Cerebellar cortex (tissue), 1 donor: ENCODE measurements at regions not wholly inside any gene's neighbourhood (a gene's known extent, or its start where the extent isn't known, plus 50 kb on each side); places are given as distances from the start of the nearest gene placed in this dataset.
A peak's percentile ranks its signal among the peaks of the same experiment; 100 is the strongest.
"Not testable (repeated sequence)": the region's sequence is repeated elsewhere in the genome, so short reads cannot be mapped to it uniquely, and the experiment has no call there.

Experiments used
- DNase-seq: peaks from one replicate; pipeline ENCODE4 v3.0.0-alpha.2; 2015; ENCODE audit warnings: low spot score

DNA sequence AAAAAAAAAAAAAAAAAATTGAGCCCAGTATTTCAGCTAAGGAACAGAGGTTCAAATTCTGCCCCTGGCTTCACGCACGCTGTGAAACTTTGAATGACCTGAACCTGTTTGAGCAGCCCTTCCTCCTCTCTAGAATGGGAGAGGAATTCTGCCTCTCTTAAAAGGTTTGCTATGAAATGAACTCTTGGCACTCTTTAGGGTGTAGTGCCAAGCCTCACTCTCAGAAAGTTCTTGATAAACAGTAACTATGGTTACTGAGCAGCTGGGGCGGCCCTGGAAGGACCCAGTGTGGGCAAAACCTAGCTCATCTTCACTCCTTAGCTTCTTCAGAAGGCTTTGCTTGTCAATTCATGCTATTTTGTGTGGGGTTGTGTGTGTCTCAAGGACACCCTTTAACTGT, 73.7 kb downstream of the GEMIN8 start:
- no peak for DNase-seq

DNA sequence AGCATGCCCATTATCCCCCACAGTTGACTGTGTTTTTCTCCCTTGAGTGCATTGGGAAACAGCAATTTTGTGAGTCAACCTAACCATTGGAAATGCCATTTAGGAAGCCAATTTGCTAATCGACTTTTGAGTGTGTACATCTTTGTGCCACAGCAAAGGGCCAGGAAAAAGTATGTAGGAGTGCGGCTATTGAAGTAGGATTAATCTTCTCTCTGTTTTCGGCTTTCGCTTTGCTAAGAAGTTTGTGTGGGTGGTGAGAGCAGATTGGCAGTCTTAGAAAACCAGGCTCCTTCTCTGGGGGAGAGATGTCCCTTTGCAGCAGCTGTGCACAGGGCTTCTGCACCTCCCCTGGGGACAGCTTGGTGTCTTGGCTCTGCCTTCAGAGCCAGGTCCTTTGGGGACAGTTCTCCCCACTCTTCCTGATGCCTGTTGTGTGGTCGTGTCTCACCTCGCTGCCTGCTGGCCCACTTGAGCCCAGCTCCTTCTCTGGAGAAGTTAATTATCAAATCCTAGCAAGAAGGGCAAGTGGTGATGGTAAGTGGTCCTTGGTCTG, 74.5 kb downstream of the GEMIN8 start:
- no peak for DNase-seq

DNA sequence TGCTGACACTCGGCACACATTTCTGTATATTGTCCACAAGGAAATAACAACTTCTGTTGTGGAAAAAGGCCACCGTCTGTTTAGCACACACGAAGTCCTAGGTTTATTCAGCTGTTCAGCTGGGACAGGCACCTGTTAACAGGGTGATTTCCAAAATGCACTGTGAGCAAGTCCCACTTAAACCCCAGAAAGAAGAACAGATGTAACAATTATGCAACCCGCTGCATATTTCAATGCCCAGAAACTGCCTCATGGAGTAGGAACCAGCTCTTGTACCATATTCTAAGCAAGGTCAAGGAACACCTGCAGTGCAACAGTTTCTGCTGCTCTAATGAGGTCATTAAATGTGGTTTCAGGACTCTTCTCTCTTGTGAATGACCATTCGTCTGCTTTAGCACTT, 77.1 kb downstream of the GEMIN8 start:
- no peak for DNase-seq

DNA sequence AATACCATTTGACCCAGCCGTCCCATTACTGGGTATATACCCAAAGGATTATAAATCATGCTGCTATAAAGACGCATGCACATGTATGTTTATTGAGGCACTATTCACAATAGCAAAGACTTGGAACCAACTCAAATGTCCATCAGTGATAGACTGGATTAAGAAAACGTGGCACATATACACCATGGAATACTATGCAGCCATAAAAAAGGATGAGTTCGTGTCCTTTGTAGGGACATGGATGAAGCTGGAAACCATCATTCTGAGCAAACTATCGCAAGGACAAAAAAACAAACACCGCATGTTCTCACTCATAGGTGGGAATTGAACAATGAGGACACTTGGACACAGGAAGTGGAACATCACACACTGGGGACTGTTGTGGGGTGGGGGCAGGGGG, 83.5 kb downstream of the GEMIN8 start:
- not testable (repeated sequence) for DNase-seq

DNA sequence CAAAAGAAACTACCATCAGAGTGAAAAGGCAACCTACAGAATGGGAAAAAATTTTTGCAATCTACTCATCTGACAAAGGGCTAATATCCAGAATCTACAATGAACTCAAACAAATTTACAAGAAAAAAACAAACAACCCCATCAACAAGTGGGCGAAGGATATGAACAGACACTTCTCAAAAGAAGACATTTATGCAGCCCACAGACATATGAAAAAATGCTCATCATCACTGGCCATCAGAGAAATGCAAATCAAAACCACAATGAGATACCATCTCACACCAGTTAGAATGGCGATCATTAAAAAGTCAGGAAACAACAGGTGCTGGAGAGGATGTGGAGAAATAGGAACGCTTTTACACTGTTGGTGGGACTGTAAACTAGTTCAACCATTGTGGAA, 83.9 kb downstream of the GEMIN8 start:
- DNase-seq, result not testable (repeated sequence)

DNA sequence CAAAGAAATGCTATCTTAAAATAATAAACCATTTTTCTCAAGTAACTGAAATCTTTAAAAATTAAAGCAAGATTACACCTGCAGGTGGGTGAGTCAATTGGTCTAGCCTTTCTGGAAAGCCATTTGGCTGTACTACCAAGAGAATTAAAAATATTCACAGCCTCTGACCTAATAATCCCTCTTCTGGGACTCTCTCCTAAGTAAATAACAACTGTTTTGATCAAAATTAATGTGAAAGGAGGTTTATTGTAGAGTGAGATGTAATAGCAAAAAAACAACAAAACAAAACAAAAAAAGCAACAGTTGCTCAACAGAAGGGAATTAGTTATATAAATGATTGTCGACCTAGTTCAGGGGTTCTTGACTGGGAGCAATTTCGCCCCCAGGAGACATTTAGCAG, 89.0 kb downstream of the GEMIN8 start:
- DNase-seq, result peak; percentile 36

DNA sequence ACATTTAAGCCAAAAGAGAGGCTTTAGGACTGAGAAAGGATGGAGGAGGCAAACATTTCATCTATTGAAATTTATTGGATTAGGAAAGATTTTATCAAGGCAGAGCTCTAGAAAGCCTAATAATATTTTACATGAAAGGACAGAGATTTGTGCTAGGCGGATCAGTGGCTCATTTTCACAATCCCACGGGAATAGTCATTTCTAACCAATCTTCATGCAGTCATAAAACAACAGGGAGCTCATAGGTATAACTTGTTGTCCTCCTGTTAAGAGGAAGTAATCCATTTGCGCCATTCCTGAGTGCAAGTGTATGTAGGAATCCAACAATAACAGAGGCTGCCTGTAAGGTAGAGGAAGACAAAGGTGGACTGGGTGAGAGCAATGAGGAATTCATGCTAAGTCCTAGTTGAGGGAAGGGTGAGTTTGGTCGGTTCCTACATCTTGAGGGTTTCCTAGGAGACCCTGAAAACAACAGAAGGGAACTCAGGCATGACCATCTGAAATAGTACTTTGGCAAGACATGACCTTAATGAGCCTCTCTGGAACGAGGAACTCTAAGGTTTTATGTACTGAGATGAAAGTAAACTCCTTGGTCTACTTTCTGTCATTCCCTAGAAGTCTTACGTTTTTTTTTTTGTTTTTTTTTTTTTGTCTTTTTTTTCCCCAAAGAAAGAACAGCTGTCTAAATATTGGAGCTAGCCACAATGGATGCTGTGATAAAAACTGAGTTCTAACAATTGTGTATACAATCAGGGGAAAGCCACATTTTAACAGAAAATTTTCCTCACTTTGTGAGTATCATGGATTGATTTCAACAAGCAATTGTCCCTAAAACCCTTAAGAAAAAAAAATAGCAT, 89.7 kb downstream of the GEMIN8 start:
- peak; percentile 85 for DNase-seq

DNA sequence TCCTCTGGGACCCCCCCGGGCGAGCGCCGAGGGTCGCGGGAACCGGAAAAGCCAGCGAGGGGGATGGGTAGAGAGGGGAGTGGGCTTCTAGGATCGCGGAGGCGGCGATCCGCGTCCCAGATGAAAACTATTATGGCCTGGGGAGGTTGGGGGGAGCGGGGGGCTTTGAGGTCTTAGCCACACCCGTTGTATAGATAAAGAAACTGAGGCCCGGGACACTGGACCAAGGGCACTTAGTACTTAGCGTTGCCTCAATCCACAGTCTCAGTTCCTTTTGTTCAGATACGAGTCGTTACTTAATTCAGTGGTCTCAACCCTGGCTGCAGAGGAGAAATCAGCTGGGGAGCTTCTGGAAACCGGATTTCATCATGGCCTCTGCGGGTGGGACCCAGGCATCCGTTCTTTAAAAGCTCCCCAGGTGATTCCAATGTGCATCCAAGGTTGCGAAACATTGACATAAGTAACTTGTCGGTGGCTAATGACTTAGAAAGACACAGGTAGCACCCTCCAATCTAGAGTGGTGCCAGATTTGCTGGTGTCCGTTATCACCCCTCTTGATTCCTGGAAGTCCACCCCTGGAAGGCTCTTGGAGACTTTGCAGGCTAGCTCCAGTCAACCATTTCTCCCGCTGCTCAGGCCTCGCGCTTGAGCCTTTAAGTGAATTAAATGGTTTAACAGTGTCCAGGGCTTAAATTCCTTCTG, 90.7 kb downstream of the GEMIN8 start:
- DNase-seq, result peak; percentile 88

DNA sequence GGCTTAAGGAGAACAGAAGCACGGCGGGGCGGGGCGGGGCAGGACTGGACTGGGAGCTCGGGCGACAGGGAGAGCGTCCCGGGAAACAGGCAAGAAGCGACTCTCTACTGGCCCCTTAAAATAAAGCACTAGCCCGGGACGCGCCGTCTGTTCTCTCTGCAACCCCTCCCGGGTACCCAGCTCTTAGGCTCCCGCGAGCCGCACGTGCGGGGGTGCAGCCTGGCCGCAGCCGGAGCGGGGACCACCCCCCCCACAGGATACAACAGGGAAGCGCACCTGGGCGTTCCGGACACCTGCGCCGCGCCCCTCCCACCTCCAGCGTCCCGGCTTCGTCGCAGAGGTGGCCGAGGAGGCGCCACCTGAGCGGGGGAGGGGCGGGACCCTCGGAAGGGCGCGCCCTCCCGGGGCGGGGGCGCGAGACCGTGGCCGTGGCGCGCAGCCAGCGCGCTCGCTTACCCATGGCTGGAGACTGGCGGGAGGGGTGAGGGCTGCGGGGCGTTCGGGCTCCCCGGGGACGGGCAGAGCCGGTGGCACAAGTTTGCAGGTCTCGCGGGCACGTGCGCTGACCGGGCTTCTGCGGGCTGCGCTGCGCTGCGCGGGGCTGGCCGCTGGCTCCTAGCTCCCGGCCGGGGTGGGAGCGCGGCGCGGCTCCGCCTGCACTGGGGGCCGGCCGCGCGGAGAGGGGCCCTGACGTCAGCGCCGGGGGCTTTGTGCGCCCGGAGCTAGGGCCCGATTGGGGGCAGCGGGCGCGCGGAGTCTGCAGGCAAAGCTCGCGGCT, 91.5 kb downstream of the GEMIN8 start:
- DNase-seq, result peak; percentile 23

DNA sequence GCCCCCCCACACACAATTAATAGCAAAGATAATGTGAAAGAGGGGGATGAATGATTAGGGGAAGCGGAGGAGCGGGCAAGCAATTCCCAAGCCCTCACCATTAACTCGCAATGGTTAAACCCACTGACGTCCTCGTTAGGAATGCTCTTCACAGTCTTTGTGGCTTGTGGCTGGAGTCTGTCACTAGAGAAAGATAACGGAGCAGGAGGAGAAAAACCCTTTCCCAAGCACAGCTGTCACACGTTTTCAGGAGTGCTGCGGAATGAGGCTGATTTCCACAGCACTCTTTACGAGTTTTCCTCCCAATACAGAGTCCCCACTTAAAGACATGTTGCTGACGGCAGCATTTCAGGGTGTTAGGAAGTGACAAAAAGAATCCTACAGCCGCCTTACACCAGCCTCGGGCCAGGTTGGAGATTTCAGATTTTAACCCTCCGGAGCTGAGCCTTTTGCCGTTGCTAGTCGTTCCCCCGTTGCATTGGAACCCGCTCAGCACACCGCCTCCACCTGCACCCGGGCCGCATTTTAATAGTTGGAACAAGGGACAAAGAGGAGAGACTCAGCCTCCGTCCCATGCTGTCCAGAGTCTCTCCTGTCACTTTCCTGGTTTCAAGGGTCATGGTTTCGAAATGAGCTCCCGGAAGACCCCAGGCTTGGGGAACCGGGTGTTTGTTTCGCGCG, 92.2 kb downstream of the GEMIN8 start:
- peak; percentile 35 for DNase-seq

DNA sequence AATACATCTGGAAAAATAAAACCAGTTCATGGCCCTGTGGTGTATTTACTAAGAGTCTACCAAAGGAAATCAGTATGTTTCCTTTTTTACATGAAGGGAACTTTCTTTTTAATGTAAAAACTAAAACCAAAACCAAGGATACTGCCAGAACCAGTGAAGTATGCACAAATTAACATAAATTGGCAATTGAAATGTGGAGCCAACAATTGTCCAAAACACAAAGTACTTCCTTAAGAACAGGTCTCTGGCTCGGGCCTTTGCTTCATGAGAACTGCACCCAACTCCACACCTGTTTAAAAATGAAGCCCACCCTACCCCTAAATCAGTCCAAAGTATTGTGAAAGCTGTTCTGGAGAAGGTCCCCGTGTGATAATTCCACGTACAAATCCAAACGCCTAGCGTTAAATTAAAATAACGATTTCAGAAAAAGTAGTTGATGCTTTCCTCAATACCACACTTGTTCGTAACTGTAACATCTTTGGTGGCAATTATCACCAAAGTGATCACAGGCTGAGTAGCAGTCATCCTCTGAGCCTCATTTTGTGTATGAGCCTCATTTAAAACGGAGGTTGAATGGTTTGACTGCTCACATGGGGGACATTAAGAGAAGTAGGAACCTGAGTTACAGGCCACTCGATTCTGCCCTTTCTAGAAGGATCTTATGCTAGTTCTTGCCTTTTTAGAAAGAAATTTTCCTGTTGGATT, 93.0 kb downstream of the GEMIN8 start:
- DNase-seq, result no peak

DNA sequence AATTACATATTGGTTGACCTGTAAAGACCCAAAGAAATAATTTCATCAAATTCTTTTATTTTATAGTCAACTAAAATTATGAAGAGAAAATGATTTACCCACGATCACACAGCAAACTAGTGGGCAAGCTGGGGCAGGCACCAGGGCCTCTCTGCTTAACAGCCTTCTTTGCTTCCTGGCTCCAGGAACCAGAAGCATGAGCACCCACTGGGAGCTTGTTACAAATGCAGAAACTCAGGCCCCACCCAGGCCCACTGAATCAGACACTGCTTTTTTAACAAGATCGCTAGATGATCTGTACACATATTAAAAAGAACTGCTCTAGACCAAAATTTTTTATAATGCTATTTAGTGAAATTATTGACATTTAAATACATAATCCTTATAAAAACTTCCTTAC, 95.0 kb downstream of the GEMIN8 start:
- DNase-seq, result no peak

DNA sequence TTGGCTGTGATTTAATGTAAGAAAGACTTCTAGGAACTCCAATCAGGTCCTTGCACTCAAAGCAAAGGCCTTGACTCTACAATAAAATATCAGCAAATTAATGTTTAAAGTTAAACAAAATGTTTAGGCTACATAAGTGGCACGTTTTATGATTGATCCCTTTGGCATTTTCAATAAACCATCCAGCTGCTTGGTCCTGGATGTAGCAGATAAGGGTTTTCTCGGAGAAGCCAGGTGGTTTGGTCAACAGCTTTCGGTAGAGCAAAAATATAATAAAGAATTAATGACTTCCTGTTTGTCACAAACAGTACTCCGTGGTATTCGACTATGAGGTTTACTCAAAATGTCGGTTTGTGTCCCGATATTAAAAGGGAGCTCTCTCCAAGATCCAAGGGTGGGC, 95.8 kb downstream of the GEMIN8 start:
- DNase-seq, result no peak

DNA sequence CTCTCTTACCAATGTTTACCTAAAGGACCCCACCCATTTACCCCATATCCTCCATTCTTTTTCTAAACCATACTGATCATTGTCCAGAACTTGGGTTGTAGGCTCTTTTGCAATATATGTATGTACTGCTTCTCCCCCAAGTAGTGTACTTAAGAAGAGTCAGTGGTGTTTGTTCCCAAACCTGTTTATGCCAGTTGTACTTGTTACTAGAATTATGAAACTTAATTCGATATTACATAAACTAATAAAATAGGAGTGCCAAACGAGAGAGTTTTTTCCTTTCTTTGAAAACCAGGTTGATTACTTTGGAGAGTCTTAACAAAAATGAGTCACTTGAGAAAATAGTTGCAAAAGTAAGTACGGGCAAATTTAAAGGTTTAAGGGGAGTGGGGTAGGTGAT, 96.3 kb downstream of the GEMIN8 start:
- DNase-seq, result no peak

DNA sequence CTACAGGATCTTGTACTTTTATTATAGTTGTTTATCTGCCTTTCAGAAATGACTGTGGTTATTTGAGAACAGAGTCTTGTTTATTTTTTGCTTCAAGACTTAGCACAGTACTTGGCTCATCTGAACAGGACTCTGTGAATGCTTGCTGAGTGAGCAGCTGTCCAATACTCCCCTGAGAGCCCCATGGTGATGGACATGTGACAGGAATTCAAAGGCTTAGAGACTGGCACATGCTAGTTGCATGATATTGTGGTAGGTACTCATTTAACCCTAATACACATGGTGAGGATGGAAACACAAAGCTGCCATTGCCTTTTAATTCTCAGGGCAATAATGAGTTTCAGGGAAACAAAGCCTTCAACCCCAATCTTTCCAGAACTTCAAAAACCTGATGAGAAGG, 97.3 kb downstream of the GEMIN8 start:
- DNase-seq, result peak; percentile 42

DNA sequence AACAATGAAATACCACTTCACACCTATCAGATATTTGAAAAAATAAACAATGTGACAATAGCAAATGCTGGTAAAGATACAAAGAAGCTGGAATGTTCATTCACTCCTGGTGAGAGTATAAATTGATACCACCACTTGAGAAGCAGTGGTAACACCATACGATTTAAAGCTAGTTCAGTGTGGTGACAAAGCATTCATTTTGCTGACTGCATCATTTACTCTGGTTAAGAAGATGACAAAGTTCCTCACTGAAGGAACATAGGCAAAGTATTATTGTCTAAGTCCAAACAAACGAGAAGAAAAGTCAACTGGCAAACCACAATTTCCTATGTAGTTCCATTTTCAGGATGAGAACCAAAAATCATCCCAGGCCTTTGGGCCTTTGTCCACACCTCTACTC, 102.5 kb downstream of the GEMIN8 start:
- no peak for DNase-seq

DNA sequence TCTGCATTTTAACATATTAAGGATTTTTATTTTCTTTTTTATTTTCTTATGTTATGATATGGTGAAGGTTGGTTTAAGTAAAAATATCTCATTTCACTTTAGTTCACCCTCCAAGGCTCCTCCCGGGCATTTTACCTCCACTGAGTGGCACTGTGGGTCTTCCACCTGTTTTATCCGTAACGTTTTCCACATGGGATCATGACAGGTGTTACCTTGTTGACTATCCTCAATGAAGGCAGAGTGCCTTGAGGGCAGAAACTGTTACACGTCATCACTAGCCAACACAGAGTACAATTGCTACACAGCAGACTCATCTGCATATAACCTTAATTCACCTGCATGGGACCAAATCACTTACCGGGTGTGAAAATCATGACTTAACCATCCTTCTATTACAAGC, 105.8 kb downstream of the GEMIN8 start:
- DNase-seq, result no peak

DNA sequence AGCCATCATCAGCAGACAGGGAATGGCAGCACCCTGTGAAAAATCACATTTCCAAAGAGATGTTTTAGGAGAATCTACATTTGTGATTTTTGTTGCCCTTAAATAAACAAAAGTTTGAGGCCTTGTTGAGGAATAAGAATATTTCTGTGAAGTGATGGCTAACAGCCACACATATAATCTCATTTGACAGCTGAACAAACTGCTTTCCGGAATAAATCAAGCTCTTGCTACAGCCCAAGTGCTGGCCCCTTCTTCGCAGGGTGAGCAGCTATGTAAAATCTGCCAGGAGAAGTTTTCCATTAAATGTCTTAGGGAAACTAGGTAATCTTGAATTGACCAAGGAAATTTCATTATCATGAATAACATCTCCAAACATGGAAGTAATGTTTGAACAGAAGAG, 106.4 kb upstream of the GPM6B start:
- DNase-seq, result no peak

DNA sequence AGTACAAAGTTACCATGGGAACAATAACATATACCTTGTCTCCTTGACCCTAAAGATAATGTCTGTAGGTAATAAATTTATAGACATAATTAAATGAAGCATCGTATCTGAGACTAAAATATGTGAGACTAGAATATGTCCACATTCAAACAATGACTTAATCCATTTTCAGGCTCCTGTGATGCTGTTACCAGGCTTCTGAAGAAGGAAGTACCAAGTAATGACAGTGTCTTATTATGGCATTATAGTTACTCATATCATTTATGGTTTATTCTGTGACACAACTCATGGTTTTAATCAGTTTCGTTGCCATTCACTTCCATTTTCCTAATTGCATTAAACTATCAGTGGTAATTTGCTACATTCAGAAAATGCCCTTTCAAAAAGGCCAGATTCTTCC, 100.6 kb upstream of the GPM6B start:
- DNase-seq, result no peak

DNA sequence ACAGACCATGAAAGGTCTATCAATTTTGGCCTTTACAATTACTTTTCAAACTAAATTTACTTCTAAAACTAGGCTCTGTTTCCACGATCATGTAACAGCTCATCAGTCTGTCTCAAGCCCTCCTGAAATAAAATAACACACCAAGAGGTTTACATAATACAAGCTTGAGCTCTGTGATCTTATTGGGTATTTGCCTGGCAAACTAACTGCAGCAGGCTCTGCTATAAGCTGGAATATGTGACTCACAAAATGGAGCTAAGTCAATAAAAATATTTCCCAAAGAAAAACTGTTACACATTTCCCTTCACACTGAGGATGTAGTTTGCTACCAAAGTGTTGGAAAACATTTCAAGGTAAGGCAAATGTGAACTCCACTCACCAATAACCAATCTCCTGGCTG, 94.7 kb upstream of the GPM6B start:
- no peak for DNase-seq

DNA sequence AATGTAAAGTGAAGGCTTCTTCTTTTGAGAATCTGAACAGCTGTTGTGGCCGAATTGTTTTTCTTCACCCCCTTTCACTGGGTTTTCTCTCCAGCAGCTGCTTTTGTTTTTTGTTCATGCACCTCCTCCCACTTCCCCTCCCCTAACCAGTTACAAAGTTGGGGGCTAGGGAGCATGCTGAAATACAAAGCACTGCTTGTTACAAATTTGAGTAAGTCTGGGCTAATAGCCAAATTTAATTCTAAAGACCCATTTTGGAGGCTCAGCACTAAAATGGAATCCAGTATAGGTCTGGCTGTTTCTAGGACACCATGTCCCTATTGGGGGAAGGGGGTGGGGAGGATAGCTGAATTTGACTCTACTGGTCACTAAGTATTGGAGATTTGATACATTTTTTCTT, 89.2 kb upstream of the GPM6B start:
- no peak for DNase-seq
